ENCODE measurements at regions not wholly inside any gene's neighbourhood (a gene's known extent, or its start where the extent isn't known, plus 50 kb on each side); places are given as distances from the start of the nearest gene placed in this dataset.

DNA sequence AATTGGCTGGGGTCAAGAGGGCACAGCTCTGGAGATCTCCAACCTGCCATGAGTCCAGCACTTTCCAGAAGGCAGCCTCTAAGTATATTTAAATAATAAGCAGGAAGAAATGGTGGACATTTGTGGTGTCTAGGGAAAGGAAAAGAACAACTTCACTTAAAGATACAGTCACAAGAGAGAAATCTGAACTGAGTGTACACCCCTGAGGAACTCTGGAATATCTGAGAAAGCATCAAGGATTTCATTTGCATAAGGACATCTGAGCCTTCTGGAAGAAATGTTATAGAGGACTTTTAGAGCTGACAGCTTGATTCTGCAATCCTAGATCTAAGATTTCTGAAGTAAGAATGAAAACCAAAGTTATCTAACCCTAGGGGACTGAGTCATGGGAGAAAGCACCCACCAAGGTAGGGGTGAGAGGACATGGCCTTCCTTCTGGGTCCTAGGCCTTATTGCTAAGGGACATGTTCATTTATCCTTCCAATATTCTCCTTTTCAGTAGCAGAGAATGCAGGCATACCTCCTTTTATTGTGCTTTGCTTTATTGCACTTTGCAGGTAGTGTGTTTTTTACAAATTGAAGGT, 253.4 kb upstream of the SLC24A2 start:
- DNase-seq (ENCODE audit: low read depth): no peak

DNA sequence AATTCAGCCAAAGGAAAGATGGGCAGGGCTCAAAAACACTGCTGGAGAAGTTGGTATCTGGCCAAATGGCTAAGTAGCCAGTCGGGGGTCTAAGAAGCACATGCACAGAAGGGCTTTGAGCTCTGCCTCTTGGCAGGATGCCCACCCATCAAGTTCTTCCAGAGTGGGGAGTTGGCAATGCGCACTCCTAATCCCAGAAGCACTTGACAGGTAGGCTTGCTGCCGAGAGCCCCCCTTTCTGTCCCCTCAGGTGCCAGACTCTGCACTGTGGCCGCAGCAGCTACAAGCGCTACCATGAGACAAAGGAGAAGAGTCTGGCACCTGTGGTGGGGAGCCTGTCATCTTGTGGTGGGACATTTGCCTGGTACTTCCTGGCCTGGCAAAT, 252.9 kb upstream of the SLC24A2 start:
- no peak for DNase-seq (ENCODE audit: low read depth)

DNA sequence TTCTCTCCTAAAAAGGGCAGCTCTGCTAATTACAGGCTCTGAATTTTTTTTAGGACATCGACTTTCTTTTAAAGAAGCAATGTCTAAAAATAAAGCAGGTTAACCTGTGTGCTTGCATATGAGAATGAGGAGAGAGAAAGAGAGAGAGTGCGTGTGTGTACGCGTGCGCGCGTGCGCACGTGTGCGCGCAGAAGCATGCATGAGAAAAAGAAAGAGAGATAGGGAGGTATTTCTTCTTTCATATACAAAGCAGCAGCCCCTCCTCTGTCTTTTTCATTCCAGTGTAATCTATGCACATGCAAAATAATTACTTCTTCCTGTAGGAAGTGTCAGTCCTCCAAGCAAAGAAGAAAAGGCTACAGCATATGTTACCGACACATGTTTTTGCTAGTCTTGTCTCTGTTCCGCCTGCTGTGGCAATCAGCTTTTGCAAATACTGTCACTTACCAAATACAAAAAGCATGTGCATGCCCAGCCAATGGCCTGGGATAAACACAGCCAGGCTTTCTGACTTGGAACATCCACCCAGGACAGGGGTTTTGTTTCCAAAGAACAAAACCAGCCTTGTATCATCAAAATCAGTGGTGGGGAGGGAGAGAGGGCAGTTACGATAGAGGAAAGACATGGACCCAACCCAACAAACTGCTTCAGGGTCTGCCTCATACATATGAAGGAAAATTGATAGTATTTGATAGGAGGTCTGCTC, 252.3 kb upstream of the SLC24A2 start:
- no peak for DNase-seq (ENCODE audit: low read depth)

DNA sequence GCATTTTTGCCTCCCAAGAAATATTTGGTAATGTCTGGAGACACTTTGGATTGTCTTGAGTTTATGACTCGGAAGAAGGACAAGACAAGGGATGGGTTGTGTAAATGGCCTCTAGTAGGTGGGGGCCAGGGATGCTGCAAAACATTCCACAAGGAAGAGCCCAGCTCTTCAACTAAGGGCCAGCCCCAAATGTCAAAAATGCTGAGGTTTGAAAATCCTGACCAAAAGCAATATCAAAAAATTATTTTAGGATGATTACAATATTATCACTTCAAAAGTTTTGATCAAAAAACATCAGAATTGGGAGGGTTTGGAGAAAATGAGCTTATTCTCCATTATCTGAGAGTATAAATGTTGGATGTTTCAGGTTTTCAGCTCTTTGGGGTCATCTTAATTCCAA, 248.9 kb upstream of the SLC24A2 start:
- no peak for DNase-seq (ENCODE audit: low read depth)

DNA sequence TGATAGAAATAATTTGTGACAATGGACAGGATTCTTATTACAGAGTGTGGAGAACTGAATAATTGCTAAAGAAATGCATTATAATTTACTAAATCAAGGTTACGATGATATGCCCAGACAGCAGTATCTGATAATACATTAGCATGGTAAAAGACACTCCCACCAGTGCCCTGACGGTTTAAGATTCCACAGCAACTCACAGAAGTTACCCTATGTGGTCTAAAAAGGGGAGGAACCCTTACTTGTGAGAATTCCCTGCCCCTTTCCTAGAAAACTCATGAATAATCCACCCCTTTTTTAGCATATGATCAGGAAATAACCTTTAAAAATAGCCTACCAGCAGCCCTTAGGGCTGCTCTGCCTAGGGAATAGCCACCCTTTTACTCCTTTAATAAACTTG, 244.7 kb upstream of the SLC24A2 start:
- no peak for DNase-seq (ENCODE audit: low read depth)

DNA sequence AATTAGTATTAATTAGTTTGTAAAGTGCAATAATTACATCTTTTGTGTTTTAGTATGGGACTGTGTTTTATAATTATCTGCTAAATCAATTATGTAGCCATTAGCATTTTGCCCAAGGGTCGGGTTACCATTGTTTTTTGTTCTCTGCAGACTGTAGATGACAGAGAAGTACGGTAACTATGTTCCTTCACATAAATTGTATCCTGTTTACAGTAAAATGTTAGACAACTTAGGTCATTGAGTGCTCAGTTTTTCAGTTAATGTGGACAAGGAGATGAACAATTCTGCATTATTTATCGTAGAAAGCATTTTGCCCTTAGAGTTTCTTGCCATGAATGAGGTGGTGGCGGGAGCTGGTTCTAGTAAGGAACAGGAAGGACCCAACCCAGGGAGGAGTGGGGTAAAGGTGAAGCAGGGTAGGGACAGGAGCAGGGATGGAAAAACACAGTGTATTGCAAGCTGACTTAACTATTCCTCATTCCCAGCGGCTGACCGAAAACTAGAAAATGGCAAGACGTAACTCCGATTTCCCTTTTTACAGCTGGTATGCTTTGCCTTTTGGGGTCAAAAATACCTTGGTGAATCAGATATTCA, 243.7 kb upstream of the SLC24A2 start:
- DNase-seq (ENCODE audit: low read depth): no peak

DNA sequence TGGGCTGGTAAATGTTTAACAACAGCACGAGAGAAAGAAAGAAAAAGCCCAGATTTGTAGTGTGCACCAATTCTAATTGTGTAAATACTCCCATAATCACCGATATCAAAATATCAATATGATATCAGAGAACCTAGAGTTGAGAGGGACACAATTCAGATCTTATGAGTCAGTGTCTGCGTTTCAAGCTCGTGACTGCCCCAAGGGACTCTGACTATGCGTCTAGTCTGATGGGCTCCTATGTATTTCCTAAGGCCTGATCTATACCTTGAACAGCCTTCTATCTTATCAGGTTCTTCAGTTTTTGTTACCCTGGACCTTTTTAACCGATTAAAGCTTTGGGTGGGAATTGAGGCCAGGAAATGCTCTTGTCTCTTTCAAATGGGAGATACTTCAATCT, 243.0 kb upstream of the SLC24A2 start:
- DNase-seq (ENCODE audit: low read depth): no peak

DNA sequence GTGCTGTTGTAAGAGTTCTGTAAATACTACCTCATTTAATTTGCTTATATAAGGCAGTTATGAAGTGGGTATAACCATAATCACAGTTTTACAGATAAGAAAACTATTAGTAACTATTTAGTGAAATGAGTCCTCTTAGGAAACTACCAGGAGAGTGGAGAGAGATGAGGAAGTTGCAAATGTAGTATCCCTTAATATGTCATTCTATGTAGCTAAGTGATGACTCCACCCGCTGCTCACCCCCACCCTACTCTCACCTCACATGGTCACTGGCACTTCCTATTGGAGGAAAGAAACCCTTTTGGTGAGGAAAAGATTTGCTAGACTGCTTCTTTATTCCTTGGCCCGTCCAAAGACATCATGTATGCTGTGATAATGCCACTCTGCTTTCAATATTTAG, 241.8 kb upstream of the SLC24A2 start:
- DNase-seq (ENCODE audit: low read depth): no peak

DNA sequence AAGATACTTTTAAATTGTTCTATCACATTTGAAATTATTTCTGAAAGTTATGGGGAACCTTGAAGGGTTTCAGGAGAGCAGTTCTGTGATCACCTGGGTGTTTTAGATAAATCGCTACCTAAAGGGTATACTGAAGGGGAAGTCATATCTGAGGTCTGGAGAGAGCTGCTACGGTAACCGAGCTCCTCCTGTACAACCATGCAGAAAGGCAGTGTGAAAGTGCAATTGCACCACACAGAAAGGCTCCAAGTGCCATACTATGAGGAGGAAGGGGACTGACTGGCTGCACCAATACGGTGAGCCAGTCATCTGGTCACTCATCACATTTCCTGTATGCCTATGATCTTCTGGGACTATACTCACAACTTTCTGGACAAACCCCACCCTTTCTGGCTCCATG, 241.4 kb upstream of the SLC24A2 start:
- DNase-seq (ENCODE audit: low read depth): no peak

DNA sequence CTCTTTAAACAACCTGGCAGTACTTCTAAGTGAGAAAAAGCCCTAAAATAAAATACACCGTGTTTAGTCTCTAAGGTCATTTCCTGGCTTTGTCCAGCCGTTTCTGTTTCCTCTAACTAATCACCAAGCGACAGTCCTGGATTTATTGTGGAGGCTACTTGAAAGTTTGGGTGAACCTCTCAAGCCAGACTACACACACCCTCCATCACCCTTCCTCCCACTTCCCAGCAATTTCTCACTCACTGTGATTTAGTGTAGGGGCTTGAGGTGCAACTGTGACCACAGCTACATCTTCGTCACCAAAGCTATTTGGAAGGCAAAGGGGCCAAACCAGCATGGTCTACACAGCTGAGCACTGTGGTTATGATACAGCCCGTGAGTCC, 240.0 kb upstream of the SLC24A2 start:
- no peak for DNase-seq (ENCODE audit: low read depth)

DNA sequence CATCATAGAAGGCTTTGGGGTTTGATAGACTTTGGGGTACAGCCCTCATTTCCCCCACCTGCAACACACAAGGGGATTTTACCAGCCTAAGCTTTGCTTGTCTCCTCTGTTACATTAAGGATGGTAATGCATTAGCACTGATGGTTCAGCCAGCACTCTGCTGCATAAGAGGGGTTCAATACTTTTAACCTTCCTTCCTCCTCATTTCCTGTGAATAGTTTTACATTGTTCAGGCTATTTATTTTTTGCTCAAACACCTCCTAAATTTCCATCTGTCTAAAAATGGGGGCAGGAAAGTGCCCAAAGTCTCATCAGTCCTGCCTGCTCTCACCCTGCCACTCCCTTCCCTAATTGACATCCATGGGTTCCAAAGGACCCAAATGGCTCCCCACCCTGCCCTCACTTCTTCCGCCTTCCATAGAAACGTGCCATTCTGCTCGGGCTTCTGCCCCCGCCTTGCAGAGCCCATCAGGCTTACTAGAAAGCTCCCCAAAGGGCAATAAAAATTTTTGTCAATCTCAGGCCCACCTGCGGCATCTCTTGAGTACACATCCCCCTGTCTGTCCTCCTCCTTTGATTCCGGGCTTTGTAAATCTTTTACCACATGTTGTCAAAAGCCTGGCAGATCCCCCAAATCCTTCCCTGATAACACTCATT, 239.5 kb upstream of the SLC24A2 start:
- DNase-seq (ENCODE audit: low read depth): no peak

DNA sequence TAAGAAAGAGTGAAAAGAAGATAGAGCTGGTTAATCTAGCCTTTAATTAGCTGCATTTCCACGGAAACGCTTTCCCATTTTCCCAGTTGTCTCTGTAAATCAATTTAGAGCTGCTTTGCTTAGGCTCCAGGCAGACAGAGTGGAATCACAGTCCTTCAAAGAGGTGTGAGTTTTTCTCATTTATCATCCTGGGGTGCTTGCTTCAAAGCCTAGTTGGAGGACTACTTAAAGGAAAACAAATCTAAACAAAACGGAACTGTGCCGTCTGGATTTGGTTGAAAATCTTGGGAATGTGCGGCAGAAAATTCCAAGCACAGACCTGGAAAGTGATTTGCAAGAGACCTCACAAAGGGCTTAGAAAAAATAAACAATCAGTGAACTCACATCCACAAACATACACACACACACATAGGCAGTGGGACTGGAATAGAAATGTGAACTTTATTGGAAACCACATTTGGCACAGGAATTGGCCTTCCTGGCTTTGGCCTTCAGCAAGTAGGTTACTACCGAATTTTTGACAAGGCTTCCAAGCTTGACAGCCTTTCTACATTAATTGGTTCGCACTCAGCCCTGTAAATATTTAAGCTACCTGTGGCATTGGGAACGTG, 235.2 kb upstream of the SLC24A2 start:
- no peak for DNase-seq (ENCODE audit: low read depth)

DNA sequence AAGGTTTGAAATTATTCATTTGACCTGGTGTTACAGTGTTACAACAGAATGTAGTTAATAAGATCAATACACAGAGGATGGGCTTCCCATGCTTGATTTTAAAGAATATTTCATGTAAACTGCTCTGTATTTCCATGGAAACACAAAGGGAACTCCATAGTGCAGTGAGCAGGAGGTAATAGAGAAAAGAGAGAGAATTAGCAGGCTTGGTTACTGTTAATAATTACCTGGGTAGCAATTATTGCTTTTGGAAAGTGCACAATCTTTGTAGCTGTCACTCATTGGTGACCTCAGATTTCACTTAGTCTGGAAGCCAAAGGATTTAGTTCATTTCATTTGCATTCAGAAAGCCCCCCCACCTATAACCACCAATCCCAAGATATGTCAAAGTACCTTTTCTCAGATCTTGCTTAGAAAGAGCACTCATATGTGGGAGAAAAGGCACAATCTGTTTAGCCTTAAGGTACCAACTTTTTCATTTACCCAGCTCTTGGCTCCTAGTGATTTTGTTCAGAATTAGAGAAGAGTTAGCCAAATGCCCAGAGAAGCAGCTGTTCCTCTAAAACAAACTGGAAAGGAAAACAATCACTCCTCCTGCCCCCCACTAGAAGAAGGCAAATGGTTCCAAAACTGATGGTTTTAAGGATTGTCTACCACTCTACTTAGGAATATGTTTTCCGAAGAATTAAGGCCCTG, 234.5 kb upstream of the SLC24A2 start:
- DNase-seq (ENCODE audit: low read depth): no peak

DNA sequence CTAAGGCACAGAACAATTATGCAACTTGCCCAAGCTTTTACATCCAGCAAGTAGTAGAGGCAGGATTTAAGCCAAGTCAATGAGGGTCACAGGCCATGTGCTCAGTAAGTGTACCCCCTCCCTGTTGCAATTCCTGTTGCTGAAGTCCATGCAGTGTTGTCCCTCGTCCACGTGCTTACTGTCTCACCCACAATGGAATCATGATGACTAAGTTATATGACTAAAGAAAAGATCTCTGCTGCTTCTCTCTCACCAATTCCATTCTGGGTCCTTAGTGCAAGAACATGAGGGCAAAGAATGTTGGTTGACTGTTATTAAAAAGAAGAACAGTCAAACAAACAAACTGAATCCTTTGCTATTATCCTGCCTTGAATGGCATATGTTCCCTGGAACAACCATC, 233.6 kb upstream of the SLC24A2 start:
- peak; percentile 31 for DNase-seq (ENCODE audit: low read depth)

DNA sequence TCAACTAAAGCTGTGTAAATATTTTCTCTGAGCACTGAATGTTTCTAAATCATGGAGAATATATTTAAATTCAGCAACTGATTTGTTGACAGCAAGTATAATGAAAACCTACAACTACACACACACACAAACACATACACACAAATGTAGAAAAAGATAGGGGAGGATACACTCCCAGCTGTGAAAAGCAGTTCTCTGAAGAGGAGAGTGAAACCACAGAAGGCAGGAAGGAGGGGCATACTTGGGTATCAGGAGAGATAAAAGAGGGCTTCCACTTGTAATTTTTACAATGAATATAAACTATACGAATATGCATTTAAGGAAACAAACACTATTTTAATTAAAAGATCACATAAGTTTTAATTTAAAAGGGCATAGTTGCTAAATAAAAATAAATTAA, 227.8 kb upstream of the SLC24A2 start:
- DNase-seq (ENCODE audit: low read depth): no peak

DNA sequence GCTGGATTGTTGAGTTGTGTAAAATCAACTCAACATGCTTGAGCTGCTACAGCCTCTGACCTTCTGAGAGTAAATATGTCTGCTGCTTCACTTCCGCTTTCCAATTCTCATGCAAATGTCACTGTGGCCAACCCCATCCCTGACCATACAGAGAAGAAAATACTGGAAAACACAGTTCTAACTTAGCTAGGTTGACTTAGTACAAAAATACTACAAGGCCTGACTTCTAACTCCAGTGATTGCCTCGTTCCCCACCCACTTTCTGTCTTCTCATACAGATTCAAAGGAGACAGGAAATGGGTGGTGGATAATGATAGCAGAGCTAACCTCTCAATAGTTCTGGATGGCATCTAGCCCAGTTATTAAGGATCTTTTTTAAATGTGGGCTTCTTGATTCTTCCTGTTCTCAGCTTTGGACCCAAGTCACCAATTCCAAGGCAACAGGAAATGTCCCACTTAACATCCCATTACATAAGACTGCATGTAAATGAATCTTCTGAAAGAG, 226.6 kb upstream of the SLC24A2 start:
- no peak for DNase-seq (ENCODE audit: low read depth)

DNA sequence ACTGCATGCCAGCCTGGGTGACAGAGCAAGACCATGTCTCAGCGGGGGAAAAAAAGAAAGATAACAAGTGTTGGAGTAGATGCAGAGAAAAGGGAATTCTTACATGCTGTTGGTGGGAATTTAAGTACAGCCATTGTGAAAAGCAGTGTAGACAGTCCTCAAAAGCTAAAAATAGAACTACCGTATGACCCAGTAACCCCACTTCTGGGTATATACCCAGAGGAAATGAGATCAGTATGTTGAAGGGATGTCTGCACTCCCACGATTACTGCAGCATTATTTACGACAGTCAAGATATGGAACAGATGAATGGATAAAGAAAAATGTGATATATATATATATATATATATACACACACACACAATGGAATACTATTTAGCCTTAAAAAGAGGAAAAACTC, 225.3 kb upstream of the SLC24A2 start:
- DNase-seq (ENCODE audit: low read depth): no peak

DNA sequence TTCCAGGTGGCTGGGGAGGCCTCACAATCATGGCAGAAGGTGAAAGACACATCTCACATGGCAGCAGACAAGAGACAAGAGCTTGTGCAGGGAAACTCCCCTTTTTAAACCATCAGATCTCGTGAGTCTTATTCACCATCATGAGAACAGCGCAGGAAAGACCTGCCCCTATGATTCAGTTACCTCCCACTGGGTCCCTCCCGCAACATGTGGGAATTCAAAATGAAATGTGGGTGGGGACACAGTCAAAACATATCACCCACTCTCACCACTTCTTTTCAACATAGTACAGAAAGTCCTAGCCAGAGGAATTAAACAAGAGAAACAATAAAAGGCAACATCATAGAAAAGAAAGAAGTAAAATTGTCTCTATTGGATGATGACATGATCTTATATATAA, 223.4 kb upstream of the SLC24A2 start:
- no peak for DNase-seq (ENCODE audit: low read depth)

DNA sequence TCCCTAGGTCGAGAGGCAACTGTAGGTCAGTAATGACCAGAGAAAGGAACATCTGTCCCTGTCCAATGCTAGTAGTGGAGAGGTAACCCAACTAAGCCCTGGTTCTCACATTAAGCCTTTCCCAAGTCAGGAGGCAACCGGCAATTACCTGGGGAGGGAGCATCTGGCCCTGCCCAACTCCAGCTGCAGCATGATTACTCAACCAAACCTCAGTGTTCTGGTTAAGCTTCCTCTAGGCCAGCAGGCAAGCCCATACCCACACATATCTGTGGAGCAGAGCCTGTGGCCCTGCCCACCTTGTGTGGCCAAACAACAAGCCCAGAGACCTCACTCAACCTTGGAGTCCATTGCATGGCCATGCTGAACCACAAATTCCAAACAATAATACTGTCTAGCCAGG, 220.8 kb upstream of the SLC24A2 start:
- DNase-seq (ENCODE audit: low read depth): no peak

DNA sequence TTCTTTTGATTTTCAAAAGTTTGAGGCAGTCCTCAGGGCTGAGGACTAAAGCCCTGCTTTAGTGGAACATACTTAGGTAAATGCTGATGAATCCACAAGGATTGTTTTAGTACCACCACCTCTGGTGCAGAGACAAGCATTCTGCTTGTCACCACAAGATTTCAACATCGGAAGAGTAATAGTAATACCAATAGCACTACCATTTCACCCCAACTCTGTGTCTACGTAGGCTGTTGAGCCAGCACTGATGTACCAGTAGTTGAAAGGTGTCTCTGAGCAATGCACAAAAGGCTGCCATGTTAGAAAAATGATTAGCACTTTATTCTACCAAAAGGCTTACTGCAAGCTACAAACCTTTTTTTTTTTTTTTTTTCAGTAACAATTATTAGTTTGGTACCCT, 213.2 kb upstream of the SLC24A2 start:
- no peak for DNase-seq (ENCODE audit: low read depth)

DNA sequence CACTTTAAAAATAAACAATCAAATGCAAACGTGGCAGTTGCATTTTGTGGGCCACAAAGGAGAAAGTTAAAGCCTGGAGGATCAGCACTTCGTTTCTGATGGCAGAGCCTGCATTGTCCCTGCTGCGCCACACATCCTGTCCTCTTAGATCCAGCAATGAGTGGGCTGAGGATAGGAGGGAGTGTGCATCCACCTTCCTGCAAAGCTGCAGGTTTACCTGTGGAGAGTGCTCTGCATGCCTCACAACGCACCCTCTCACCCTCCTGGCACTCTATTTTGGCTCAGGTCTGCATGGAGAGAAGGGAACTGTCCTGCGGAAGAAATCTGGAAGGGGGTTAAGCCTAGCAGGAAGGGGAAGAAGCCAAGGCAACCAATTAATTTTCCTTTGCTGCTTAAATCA, 212.2 kb upstream of the SLC24A2 start:
- DNase-seq (ENCODE audit: low read depth): no peak

DNA sequence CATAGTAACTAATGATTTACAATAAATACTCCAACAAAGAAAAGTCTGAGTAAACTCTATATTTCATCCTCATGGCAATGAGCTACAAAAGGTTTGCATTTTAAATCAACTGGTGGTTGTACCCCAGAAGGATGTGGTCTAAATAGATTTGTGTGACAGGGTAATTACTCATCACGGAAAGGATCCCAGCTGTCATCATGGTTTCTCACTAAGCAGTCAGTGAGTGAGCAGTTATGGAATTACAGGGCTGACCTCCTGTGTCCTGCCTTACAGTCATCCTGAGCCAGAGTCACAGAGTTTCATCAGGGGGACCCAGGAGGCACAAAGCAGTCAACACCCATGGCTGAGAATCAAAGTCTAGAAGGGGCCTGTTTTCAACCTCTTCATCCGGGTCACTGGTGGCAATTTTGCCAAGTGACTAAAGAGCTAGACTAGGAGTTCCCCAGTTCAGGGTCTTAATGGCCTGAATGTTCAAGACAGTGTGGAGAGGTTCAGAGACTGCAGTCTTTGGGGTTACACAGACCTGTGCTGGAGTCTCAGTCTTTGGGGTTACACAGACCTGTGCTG, 210.7 kb upstream of the SLC24A2 start:
- DNase-seq (ENCODE audit: low read depth): peak; percentile 98
